Muscle layer of duodenum (tissue), 2 donors: ENCODE measurements at regions not wholly inside any gene's neighbourhood (a gene's known extent, or its start where the extent isn't known, plus 50 kb on each side); places are given as distances from the start of the nearest gene placed in this dataset.

ENCODE experiments used
- H3K27ac ChIP-seq: one replicate; pipeline ENCODE4 v1.7.0; 2013; ENCODE audit warnings: mild to moderate bottlenecking, low read length
- H3K27me3 ChIP-seq: one replicate; pipeline ENCODE4 v1.7.0; 2013; ENCODE audit warnings: low read depth, mild to moderate bottlenecking, control low read depth, low read length
- H3K36me3 ChIP-seq, 2 donors: one replicate each; pipeline ENCODE4 v1.7.0; 2013; ENCODE audit warnings: low read length in 2 of 2, control low read depth in 1 of 2, mild to moderate bottlenecking in 1 of 2; ENCODE audit not compliant: insufficient read depth in 2 of 2, control insufficient read depth in 1 of 2
- H3K4me1 ChIP-seq, 2 donors: one replicate each; pipeline ENCODE4 v1.7.0; 2013; ENCODE audit warnings: low read length in 2 of 2, mild to moderate bottlenecking in 2 of 2, control low read depth in 1 of 2, moderate library complexity in 1 of 2; ENCODE audit not compliant: insufficient read depth in 2 of 2, control insufficient read depth in 1 of 2
- H3K4me3 ChIP-seq, 2 donors: one replicate each; pipeline ENCODE4 v1.7.0; 2013; ENCODE audit warnings: low read length in 2 of 2, low read depth in 1 of 2, mild to moderate bottlenecking in 1 of 2
- H3K9me3 ChIP-seq, 2 donors: one replicate each; pipeline ENCODE4 v1.7.0; 2013; ENCODE audit warnings: low read length in 2 of 2, control low read depth in 1 of 2, mild to moderate bottlenecking in 1 of 2; ENCODE audit not compliant: control insufficient read depth in 1 of 2
- donor health status: healthy.

- no peaks in the 10 kb centered on the region for H3K36me3 ChIP-seq
- no peak overlapping the region for H3K27ac ChIP-seq
- H3K9me3 ChIP-seq, result no peaks in the 10 kb centered on the region
- H3K27me3 ChIP-seq, result no peaks in the 10 kb centered on the region
- no peaks in the 10 kb centered on the region for H3K4me1 ChIP-seq
- H3K4me3 ChIP-seq, result no peak overlapping the region
Observed at GRCh38 chr2:180358458-180358857, 351.4 kb upstream of the CWC22 start.

DNA sequence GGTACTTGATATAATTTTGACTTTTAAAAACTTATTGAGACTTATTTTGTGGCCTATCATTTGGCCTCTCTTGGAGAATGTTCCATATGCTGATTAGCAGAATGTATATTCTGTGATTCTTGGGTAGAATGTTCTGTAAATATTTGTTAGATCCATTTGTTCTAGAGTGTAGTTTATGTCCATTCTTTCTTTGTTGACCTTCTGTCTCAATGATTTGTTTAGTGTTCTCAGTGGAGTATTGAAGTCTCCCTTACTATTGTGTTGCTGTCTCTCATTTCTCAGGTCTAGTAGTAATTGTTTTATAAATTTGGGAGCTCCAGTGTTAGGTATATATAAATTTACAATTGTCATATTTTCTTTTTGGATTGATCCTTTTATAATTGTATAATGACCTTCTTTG is 349.6 kb upstream of the CWC22 start:
- no peaks in the 10 kb centered on the region for H3K27me3 ChIP-seq
- no peak overlapping the region for H3K4me3 ChIP-seq
- H3K27ac ChIP-seq, result no peak overlapping the region
- H3K4me1 ChIP-seq, result no peaks in the 10 kb centered on the region
- H3K36me3 ChIP-seq, result no peaks in the 10 kb centered on the region
- no peaks in the 10 kb centered on the region for H3K9me3 ChIP-seq

- Histone ChIP-seq H3K27ac (no peak overlapping the region), H3K4me3 (no peak overlapping the region), H3K36me3 (no peaks in the 10 kb centered on the region), H3K9me3 (no peaks in the 10 kb centered on the region), H3K27me3 (no peaks in the 10 kb centered on the region), H3K4me1 (no peaks in the 10 kb centered on the region)
Observed at GRCh38 chr2:180352620-180353019, 345.5 kb upstream of the CWC22 start.

DNA sequence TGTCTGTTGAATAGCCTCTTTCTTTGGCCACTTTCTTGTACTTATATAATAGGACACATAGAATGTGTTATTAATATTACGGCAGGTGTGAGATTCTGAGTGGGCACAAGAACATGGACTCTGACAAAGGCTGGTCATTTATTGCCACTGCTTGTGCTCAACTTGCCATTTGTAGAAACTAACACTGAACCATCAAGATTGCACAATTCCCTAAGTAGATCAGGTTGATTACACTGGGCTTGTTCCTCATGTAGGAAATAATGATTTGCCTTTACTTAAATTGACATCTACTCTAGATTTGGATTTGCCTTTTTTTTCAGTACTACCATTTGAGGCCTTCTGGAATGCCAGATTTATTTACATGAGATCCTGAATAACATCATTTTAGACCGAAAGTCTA is 342.7 kb upstream of the CWC22 start:
- Histone ChIP-seq H3K4me1 (no peaks in the 10 kb centered on the region), H3K27me3 (no peaks in the 10 kb centered on the region), H3K4me3 (no peak overlapping the region), H3K9me3 (no peaks in the 10 kb centered on the region), H3K36me3 (no peaks in the 10 kb centered on the region), H3K27ac (no peak overlapping the region)

GRCh38 chr2:180343528-180344345 is 336.6 kb upstream of the CWC22 start:
- H3K9me3 ChIP-seq, result peaks cover 0 to 5% of the 10 kb centered on the region in 2 donors
- H3K27me3 ChIP-seq, result no peaks in the 10 kb centered on the region
- no peaks in the 10 kb centered on the region for H3K36me3 ChIP-seq
- H3K4me1 ChIP-seq, result no peaks in the 10 kb centered on the region
- no peak overlapping the region for H3K4me3 ChIP-seq
- H3K27ac ChIP-seq, result no peak overlapping the region

GRCh38 chr2:180337136-180337535 is 330.0 kb upstream of the CWC22 start:
- peak overlapping the region in 1 of 2 donors; percentile 44 for H3K4me3 ChIP-seq
- peaks cover 19 to 20% of the 10 kb centered on the region in 2 donors for H3K9me3 ChIP-seq
- no peak overlapping the region for H3K27ac ChIP-seq
- peaks cover 0 to 3% of the 10 kb centered on the region in 2 donors for H3K36me3 ChIP-seq
- no peaks in the 10 kb centered on the region for H3K4me1 ChIP-seq
- no peaks in the 10 kb centered on the region for H3K27me3 ChIP-seq

GRCh38 chr2:180336550-180336949 is 329.5 kb upstream of the CWC22 start:
- Histone ChIP-seq H3K27ac (no peak overlapping the region), H3K27me3 (no peaks in the 10 kb centered on the region), H3K36me3 (peaks cover 0 to 3% of the 10 kb centered on the region in 2 donors), H3K9me3 (peaks cover 19 to 20% of the 10 kb centered on the region in 2 donors), H3K4me1 (no peaks in the 10 kb centered on the region), H3K4me3 (peak overlapping the region in 1 of 2 donors; percentile 44)

GRCh38 chr2:180334514-180334913 is 327.4 kb upstream of the CWC22 start:
- no peaks in the 10 kb centered on the region for H3K27me3 ChIP-seq
- H3K27ac ChIP-seq, result no peak overlapping the region
- H3K4me1 ChIP-seq, result no peaks in the 10 kb centered on the region
- peaks cover 15 to 19% of the 10 kb centered on the region in 2 donors for H3K9me3 ChIP-seq
- H3K4me3 ChIP-seq, result no peak overlapping the region
- H3K36me3 ChIP-seq, result peaks cover 0 to 3% of the 10 kb centered on the region in 2 donors

DNA sequence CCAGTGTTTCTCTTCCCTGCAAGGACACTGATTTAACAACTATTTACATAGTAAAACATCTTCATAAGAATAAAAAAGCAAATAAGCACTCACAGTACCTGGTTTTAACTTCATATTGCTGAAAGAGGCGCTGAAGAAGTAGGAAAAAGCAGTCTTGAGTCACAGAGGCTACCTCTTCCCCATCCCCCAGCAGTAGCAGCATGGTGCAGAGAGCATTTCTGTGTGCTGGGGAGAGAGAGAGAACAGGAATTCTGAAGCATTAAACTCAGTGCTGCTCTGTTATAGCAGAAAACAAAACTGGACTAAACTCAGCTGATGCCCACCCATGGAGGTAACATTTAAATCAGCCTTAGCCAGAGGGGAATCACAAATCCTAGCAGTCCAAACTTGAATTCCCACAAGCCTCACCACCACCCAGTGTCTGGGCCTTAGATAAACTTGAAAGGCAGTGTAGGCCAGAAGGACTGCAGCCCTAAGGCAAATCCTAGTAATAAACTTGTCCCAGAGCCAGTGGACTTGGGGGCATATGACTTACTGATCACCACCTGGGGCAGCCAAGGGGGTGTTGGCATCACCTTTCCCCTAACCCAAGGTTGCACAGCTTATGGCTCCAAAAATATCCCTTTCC is 321.8 kb upstream of the CWC22 start:
- Histone ChIP-seq H3K4me3 (no peak overlapping the region), H3K9me3 (no peaks in the 10 kb centered on the region), H3K36me3 (no peaks in the 10 kb centered on the region), H3K27me3 (no peaks in the 10 kb centered on the region), H3K4me1 (no peaks in the 10 kb centered on the region), H3K27ac (no peak overlapping the region)

DNA sequence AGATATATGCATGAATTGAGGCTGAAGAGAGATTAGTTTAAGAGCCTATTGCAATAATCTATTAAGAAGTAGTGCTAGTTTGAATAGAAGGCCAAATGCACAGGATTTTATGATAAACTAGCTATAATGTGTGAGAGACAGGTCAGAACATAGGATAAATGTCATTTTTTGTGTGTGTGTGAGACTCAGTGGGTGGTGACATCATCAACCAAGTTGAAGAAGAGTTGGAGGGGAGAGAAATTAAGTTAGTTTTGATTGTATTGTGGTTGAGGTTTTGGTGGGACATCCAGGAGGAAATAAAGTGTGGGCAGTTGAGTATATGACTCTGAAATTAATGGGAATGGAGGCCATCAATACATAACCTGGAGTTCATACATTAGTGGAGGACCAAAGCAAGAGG is 320.1 kb upstream of the CWC22 start:
- Histone ChIP-seq H3K4me3 (no peak overlapping the region), H3K27me3 (no peaks in the 10 kb centered on the region), H3K36me3 (no peaks in the 10 kb centered on the region), H3K27ac (no peak overlapping the region), H3K9me3 (no peaks in the 10 kb centered on the region), H3K4me1 (no peaks in the 10 kb centered on the region)

DNA sequence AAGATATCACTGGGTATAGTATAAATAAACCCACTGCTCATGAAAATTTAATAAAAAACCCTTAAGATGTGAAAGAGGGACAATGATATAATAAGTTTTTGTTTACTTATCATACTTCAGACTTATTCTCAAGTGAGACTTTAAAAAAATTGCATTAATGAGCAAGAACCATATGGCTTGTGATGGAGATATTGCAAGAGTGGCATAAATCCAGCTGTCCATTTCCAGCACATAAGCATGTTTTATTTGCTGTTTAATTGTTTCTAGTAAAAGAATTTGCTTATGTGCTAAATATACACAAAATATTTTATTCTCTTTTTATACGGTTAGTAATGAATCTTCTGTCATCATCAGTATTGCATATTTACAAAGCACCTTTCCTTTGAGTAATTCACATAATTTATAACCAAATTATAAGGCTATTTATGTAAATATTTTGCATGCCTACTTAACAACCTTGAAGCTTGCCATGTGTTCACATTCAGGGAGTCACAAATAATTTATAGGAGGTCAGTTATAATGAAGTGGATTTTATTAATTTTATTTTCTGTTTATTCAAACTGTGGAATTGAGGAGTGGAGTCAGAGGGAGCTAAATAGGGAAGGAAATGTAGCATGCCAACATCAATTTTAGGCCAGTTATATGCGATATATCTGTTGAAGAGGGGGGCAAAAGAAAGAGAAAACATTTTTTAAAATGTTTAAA is 318.5 kb upstream of the CWC22 start:
- H3K9me3 ChIP-seq, result no peaks in the 10 kb centered on the region
- H3K4me1 ChIP-seq, result no peaks in the 10 kb centered on the region
- no peaks in the 10 kb centered on the region for H3K27me3 ChIP-seq
- no peak overlapping the region for H3K27ac ChIP-seq
- H3K4me3 ChIP-seq, result no peak overlapping the region
- H3K36me3 ChIP-seq, result no peaks in the 10 kb centered on the region
